ENCODE measurements at regions not wholly inside any gene's neighbourhood (a gene's known extent, or its start where the extent isn't known, plus 50 kb on each side); places are given as distances from the start of the nearest gene placed in this dataset.

- TF ChIP-seq, protein P1, sequence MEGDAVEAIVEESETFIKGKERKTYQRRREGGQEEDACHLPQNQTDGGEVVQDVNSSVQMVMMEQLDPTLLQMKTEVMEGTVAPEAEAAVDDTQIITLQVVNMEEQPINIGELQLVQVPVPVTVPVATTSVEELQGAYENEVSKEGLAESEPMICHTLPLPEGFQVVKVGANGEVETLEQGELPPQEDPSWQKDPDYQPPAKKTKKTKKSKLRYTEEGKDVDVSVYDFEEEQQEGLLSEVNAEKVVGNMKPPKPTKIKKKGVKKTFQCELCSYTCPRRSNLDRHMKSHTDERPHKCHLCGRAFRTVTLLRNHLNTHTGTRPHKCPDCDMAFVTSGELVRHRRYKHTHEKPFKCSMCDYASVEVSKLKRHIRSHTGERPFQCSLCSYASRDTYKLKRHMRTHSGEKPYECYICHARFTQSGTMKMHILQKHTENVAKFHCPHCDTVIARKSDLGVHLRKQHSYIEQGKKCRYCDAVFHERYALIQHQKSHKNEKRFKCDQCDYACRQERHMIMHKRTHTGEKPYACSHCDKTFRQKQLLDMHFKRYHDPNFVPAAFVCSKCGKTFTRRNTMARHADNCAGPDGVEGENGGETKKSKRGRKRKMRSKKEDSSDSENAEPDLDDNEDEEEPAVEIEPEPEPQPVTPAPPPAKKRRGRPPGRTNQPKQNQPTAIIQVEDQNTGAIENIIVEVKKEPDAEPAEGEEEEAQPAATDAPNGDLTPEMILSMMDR (IDR thresholded peaks at IDR 0.05): no peak
- DNase-seq (ENCODE audit: low spot score): no peak
- Histone ChIP-seq H3K4me3 (no peak overlapping the region), H3K27ac (no peak overlapping the region)
Measured at GRCh38 chr5:128736553-128736952, 198.5 kb upstream of the FBN2 start.

DNA sequence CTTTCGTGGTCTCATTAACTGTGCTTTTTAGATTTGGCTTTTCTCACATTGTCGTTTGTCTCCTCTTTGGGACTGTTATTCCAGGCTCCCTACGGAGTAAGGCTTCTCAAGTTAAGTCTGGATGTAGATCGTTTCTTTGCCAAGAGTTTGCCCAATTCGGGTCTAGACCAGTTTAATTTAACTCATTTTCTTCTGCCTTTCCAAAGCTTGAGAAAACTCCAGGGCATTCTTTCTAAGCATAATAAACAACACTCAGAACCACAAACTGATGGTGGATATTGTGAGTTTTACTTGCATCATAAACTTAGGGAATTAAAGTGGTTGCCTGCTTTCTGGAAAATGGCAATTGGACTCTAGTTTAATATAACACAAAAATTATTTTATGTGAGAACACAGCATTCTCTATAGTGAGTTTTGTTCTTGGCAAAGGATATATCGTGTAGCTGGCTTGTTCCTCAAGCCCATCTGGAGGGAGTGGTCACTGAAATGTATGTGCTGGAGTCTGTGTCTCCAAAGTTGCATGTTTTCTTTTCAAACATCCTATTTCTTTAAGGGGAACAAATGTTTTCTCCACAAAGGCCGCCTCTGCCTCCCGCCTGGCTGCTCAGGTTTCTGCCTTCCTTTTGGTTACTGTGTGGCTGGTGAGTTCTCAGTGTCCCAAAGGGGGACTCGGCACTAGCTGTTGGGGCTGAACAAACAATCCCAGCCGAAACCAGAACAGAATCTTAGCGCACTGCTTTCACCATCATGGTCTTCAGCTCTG lies 211.3 kb upstream of the FBN2 start:
- no peak for DNase-seq (ENCODE audit: low spot score)
- H3K27ac ChIP-seq: no peak overlapping the region
- TF ChIP-seq, protein P1 (IDR thresholded peaks at IDR 0.05): no peak
- H3K4me3 ChIP-seq: no peak overlapping the region

GRCh38 chr5:128750155-128750554 lies 212.1 kb upstream of the FBN2 start:
- H3K4me3 ChIP-seq: no peak overlapping the region
- no peak for DNase-seq (ENCODE audit: low spot score)
- no peak overlapping the region for H3K27ac ChIP-seq
- TF ChIP-seq, protein P1 (IDR thresholded peaks at IDR 0.05): no peak

- no peak overlapping the region for H3K27ac ChIP-seq
- no peak for DNase-seq (ENCODE audit: low spot score)
- TF ChIP-seq, protein P1 (IDR thresholded peaks at IDR 0.05): no peak
- no peak overlapping the region for H3K4me3 ChIP-seq
Measured at GRCh38 chr5:128757196-128757959, 207.9 kb upstream of the SLC27A6 start.

- Histone ChIP-seq H3K4me3 (no peak overlapping the region), H3K27ac (no peak overlapping the region)
- no peak for DNase-seq (ENCODE audit: low spot score)
Measured at GRCh38 chr5:128762661-128763306, 202.5 kb upstream of the SLC27A6 start.

GRCh38 chr5:128763321-128763720 lies 202.0 kb upstream of the SLC27A6 start:
- Histone ChIP-seq H3K27ac (no peak overlapping the region), H3K4me3 (no peak overlapping the region)
- DNase-seq (ENCODE audit: low spot score): no peak
- TF ChIP-seq, protein P1 (IDR thresholded peaks at IDR 0.05): no peak

More at GRCh38 chr5:128762661-128763306, 202.5 kb upstream of the SLC27A6 start:
- TF ChIP-seq, protein P1 (IDR thresholded peaks at IDR 0.05): no peak
